Stomach (tissue), 8 donors: ENCODE measurements at regions not wholly inside any gene's neighbourhood (a gene's known extent, or its start where the extent isn't known, plus 50 kb on each side); places are given as distances from the start of the nearest gene placed in this dataset.

Experiments used
- DNase-seq, 2 donors: peaks; one replicate each; pipeline versions ENCODE4 v3.0.0 to v3.0.0-alpha.2; 2013 to 2019
- H3K27ac ChIP-seq, 5 donors: fragments of 200-600 bp in 4 of 5; sonication (generic) in 4 of 5; one replicate each; pipeline ENCODE4 v1.5.1; 2013 to 2019; ENCODE audit warnings: mild to moderate bottlenecking in 1 of 5, moderate library complexity in 1 of 5
- H3K27me3 ChIP-seq, 3 donors: fragments of 200-600 bp; sonication (generic); one replicate each; pipeline ENCODE4 v1.5.1; 2017 to 2019; ENCODE audit warnings: mixed run types in 1 of 3
- H3K36me3 ChIP-seq, 4 donors: fragments of 200-600 bp; sonication (generic); 1 replicate in 3 of 4; 2 replicates in 1 of 4; pipeline ENCODE4 v1.5.1; 2016 to 2019
- H3K4me1 ChIP-seq, 4 donors: fragments of 200-600 bp; sonication (generic); one replicate each; pipeline ENCODE4 v1.5.1; 2016 to 2019
- H3K4me3 ChIP-seq, 4 donors: fragments of 200-600 bp; sonication (generic) in 3 of 4; one replicate each; pipeline ENCODE4 v1.5.1; 2016 to 2019; ENCODE audit warnings: mild to moderate bottlenecking in 1 of 4
- H3K9me3 ChIP-seq, 4 donors: fragments of 200-600 bp; sonication (generic); one replicate each; pipeline ENCODE4 v1.5.1; 2016 to 2019
- EP300 ChIP-seq: sonication (generic); formaldehyde crosslinking; IDR thresholded peaks from one replicate; pipeline ENCODE4 v1.6.1; 2017; ENCODE audit warnings: antibody characterized with exemption
- POLR2A ChIP-seq, 4 donors: fragments of 450-650 bp; IDR thresholded peaks; one replicate each; pipeline ENCODE4 v1.6.1; 2016; ENCODE audit warnings: antibody characterized with exemption in 4 of 4, control low read depth in 2 of 4, mild to moderate bottlenecking in 1 of 4, moderate library complexity in 1 of 4
- POLR2AphosphoS5 ChIP-seq, 3 donors: sonication (generic); formaldehyde crosslinking; IDR thresholded peaks; one replicate each; pipeline ENCODE4 v1.6.1; 2016; ENCODE audit warnings: antibody characterized with exemption in 3 of 3
- WGBS, 5 donors: extraction: QIAGEN DNeasy Blood & Tissue Kit in 3 of 5; methylation state at CpG; one replicate each; pipeline versions ENCODE4 v1.1.5 to v1.1.7; 2013 to 2018; 5-methylcytosine and 5-hydroxymethylcytosine counted together
- intact Hi-C: fragments of 100-400 bp; cut with DNase I; formaldehyde crosslinking; loops from one replicate; pipeline ENCODE4 v1.15.1; 2023; ENCODE audit warnings: low total_unique reads
- TF ChIP-seq, protein P1 (sequence below), 7 experiments: fragments of 450-650 bp in 4 of 7; fragments of 200-600 bp in 3 of 7; sonication (generic) in 3 of 7; IDR thresholded peaks; one replicate each; pipeline ENCODE4 v1.5.1; 2016 to 2019; ENCODE audit warnings: antibody characterized with exemption in 7 of 7, control low read depth in 2 of 7, mild to moderate bottlenecking in 1 of 7
- donor health status: healthy with polysubstance abuse.
- donor health status: Bipolar disorder and iron deficiency.
- donor health status: healthy.

DNA sequence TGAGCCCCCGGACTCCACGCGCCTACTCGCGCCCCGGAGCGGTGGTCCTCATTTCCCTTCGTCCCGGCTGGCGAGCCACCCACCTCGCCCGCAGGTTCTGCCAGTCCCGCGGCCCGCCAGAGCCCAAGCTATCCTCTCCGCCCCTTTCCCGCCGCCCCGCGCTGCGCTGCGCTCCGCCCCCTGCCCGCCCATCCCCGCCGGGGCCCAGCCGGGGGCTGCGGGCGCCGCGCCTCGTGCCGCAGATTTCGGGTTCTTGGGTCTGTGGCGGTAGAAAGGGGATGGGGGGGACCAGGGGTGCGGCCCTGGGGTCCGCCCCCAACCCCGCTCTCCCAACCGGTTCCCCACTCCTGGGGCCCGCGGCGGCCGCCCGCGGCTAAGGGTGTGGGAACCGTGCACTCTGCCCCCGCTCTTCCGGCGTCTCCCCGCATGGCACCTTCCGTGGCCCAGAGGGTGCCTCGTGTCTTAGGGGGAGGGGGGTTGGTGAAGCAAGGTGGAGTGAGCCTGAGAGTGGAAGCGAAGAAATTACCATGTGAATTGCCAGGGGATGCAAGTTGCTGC, 650.8 kb upstream of the DIPK2B start:
- H3K4me1 ChIP-seq, result peaks cover 0 to 12% (median 5%) of the 10 kb centered on the region in 4 donors
- peaks cover 0 to 19% (median 16%) of the 10 kb centered on the region in 3 donors for H3K27me3 ChIP-seq
- peak overlapping the region in 4 of 5 donors; percentile 6 to 73 (median 52) for H3K27ac ChIP-seq
- peak overlapping the region; percentile 50 to 79 (median 63) for H3K4me3 ChIP-seq
- H3K36me3 ChIP-seq, result no peaks in the 10 kb centered on the region
- no peaks in the 10 kb centered on the region for H3K9me3 ChIP-seq
- intact Hi-C loops, result no loop called here
- TF ChIP-seq, protein P1, sequence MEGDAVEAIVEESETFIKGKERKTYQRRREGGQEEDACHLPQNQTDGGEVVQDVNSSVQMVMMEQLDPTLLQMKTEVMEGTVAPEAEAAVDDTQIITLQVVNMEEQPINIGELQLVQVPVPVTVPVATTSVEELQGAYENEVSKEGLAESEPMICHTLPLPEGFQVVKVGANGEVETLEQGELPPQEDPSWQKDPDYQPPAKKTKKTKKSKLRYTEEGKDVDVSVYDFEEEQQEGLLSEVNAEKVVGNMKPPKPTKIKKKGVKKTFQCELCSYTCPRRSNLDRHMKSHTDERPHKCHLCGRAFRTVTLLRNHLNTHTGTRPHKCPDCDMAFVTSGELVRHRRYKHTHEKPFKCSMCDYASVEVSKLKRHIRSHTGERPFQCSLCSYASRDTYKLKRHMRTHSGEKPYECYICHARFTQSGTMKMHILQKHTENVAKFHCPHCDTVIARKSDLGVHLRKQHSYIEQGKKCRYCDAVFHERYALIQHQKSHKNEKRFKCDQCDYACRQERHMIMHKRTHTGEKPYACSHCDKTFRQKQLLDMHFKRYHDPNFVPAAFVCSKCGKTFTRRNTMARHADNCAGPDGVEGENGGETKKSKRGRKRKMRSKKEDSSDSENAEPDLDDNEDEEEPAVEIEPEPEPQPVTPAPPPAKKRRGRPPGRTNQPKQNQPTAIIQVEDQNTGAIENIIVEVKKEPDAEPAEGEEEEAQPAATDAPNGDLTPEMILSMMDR (IDR thresholded peaks at IDR 0.05), result no peak
- no peak for TF ChIP-seq POLR2A (IDR thresholded peaks at IDR 0.05)
- no peak for TF ChIP-seq POLR2AphosphoS5 (IDR thresholded peaks at IDR 0.05)
- TF ChIP-seq EP300, result no peak
- DNase-seq, result peak; percentile 38 to 72
- 1 to 27% (median 3%) methylated on average over 3 to 47 of the region's 53 CpGs for WGBS, 5 donors

DNA sequence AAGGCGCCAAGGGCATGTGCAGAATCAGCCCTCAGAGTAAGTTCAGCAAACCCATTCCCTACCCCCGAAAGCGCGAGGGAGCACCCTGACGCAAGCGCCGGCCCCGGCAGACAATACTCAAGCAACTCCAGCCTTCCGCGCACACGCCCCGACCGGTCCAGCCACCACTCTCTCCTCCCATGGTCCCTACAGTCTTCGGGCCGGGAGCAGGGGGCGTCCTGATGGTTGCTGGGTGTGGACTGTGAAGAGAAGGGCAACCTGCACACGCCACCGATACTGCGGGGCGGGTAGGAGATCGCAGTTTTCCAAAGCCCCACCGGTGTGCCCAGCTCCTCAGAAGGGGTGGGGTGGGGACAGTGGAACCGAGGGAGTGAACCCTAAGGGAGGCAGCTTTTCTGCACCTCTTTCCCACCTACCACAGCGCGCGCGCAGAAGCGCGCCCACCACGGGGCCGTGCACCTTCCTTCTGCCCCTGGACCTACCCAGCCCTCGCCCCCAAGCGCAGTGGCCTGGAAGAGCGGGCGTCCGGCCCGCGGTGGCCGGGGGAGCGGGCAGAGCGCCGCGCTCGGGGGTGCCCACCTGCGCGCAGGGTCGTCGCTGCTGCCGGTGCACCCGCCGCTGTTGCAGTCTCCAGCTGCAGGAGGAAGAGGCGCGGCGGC, 650.2 kb upstream of the DIPK2B start:
- intact Hi-C loops, result no loop called here
- Histone ChIP-seq H3K27me3 (peaks cover 0 to 19% (median 16%) of the 10 kb centered on the region in 3 donors), H3K9me3 (no peaks in the 10 kb centered on the region), H3K36me3 (no peaks in the 10 kb centered on the region), H3K4me1 (peaks cover 0 to 12% (median 5%) of the 10 kb centered on the region in 4 donors), H3K27ac (peak overlapping the region; percentile 6 to 73 (median 51)), H3K4me3 (peak overlapping the region; percentile 50 to 79 (median 63))
- DNase-seq, result peak; percentile 29 to 65
- 0 to 42% (median 16%) methylated on average over 17 to 49 of the region's 54 CpGs; no CpG with 5 or more reads in 1 of the 5 donors for WGBS, 5 donors
- no peak for TF ChIP-seq POLR2AphosphoS5 (IDR thresholded peaks at IDR 0.05)
- no peak for TF ChIP-seq EP300
- TF ChIP-seq, protein P1 (IDR thresholded peaks at IDR 0.05), result no peak
- TF ChIP-seq POLR2A (IDR thresholded peaks at IDR 0.05), result no peak

GRCh38 chrX:45850197-45850774, 649.6 kb upstream of the DIPK2B start:
- TF ChIP-seq, protein P1 (IDR thresholded peaks at IDR 0.05), result no peak
- TF ChIP-seq POLR2A (IDR thresholded peaks at IDR 0.05) (no peak), POLR2AphosphoS5 (IDR thresholded peaks at IDR 0.05) (no peak), EP300 (no peak)
- 0 to 44% (median 6%) methylated on average over 21 to 28 of the region's 28 CpGs for WGBS, 5 donors
- Histone ChIP-seq H3K9me3 (no peaks in the 10 kb centered on the region), H3K27ac (peak overlapping the region in 3 of 5 donors; percentile 47 to 73 (median 53)), H3K27me3 (peaks cover 0 to 19% (median 16%) of the 10 kb centered on the region in 3 donors), H3K4me1 (peaks cover 0 to 12% (median 5%) of the 10 kb centered on the region in 4 donors), H3K4me3 (peak overlapping the region; percentile 50 to 79 (median 63)), H3K36me3 (no peaks in the 10 kb centered on the region)
- DNase-seq, result peak in 1 of 2 donors; percentile 25
- intact Hi-C loops, result no loop called here

DNA sequence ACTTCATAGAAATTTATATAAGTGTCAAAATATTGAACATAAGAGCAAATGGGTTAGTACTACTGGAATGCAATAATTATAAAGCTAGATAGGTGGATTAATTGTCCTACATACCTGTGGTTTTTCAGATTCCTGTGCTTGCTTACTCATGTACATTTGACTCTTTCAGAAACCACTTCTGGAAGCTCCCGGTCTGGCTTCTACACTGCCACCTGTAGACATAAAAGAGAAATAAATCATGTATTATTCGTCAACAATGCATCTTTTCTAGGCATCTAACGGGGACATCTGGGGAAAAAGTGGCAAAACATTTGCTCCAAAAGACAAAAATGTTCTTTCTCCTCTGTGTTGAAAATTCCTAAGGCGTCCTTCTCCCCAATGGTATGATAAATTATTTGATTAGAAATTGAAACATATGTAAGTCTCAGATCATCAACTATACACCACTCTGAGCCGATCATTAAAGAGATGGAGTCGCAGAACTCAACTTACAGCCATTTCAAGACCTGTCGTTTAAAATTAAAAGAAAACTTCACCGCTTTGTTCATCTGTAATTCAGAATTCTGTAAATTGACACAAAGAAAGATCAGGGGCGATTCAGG, 648.7 kb upstream of the DIPK2B start:
- Histone ChIP-seq H3K36me3 (no peaks in the 10 kb centered on the region), H3K4me1 (peaks cover 0 to 12% (median 5%) of the 10 kb centered on the region in 4 donors), H3K27me3 (peaks cover 0 to 19% (median 16%) of the 10 kb centered on the region in 3 donors), H3K9me3 (no peaks in the 10 kb centered on the region), H3K4me3 (peak overlapping the region in 2 of 4 donors; percentile 71 to 79), H3K27ac (no peak overlapping the region)
- DNase-seq, result peak in 1 of 2 donors; percentile 58
- TF ChIP-seq, protein P1 (IDR thresholded peaks at IDR 0.05), result peak in 2 of 7 experiments; percentile 8 to 22
- no peak for TF ChIP-seq POLR2AphosphoS5 (IDR thresholded peaks at IDR 0.05)
- intact Hi-C loops, result no loop called here
- 6 to 40% (median 15%) methylated on average over 9 of the region's 9 CpGs for WGBS, 5 donors
